ENCODE measurements at regions not wholly inside any gene's neighbourhood (a gene's known extent, or its start where the extent isn't known, plus 50 kb on each side); places are given as distances from the start of the nearest gene placed in this dataset.

GRCh38 chr2:122884889-122885288 lies 1129.4 kb downstream of the TSN start:
- no peak for DNase-seq (ENCODE audit: low read depth in 1 of 2, low spot score in 1 of 2)
- Histone ChIP-seq H3K9me3 (ENCODE audit: low read depth) (no peaks in the 10 kb centered on the region), H3K4me3 (no peak overlapping the region), H3K27ac (no peak overlapping the region), H3K27me3 (no peaks in the 10 kb centered on the region), H3K36me3 (no peaks in the 10 kb centered on the region), H3K4me1 (ENCODE audit: low read depth) (no peaks in the 10 kb centered on the region)
- no peak for TF ChIP-seq CTCF (IDR thresholded peaks at IDR 0.05; ENCODE audit: low read depth, low read length)

- DNase-seq (ENCODE audit: low read depth in 1 of 2, low spot score in 1 of 2) = no peak
- no peak overlapping the region for H3K27ac ChIP-seq
- H3K27me3 ChIP-seq = no peaks in the 10 kb centered on the region
- TF ChIP-seq CTCF (IDR thresholded peaks at IDR 0.05; ENCODE audit: low read depth, low read length) = no peak
- H3K36me3 ChIP-seq = no peaks in the 10 kb centered on the region
- H3K9me3 ChIP-seq (ENCODE audit: low read depth) = no peaks in the 10 kb centered on the region
- H3K4me3 ChIP-seq = no peak overlapping the region
- H3K4me1 ChIP-seq (ENCODE audit: low read depth) = no peaks in the 10 kb centered on the region
These were observed 1130.0 kb downstream of the TSN start for GRCh38 chr2:122885436-122885835.

- Histone ChIP-seq H3K36me3 (no peaks in the 10 kb centered on the region), H3K4me1 (ENCODE audit: low read depth) (no peaks in the 10 kb centered on the region), H3K27me3 (no peaks in the 10 kb centered on the region), H3K4me3 (no peak overlapping the region), H3K9me3 (ENCODE audit: low read depth) (no peaks in the 10 kb centered on the region), H3K27ac (no peak overlapping the region)
- peak; percentile 20 to 32 for DNase-seq (ENCODE audit: low read depth in 1 of 2, low spot score in 1 of 2)
- no peak for TF ChIP-seq CTCF (IDR thresholded peaks at IDR 0.05; ENCODE audit: low read depth, low read length)
These were observed 1131.2 kb downstream of the TSN start for GRCh38 chr2:122886479-122887145.

- H3K27me3 ChIP-seq = no peaks in the 10 kb centered on the region
- no peaks in the 10 kb centered on the region for H3K36me3 ChIP-seq
- H3K4me1 ChIP-seq (ENCODE audit: low read depth) = peaks cover 9% of the 10 kb centered on the region
- no peaks in the 10 kb centered on the region for H3K9me3 ChIP-seq (ENCODE audit: low read depth)
- no peak for DNase-seq (ENCODE audit: low read depth in 1 of 2, low spot score in 1 of 2)
- no peak for TF ChIP-seq CTCF (IDR thresholded peaks at IDR 0.05; ENCODE audit: low read depth, low read length)
- no peak overlapping the region for H3K4me3 ChIP-seq
- H3K27ac ChIP-seq = no peak overlapping the region
These were observed 1125.5 kb upstream of the CNTNAP5 start for GRCh38 chr2:122899614-122900013.

GRCh38 chr2:122905431-122905830 lies 1119.7 kb upstream of the CNTNAP5 start:
- H3K4me3 ChIP-seq = no peak overlapping the region
- no peaks in the 10 kb centered on the region for H3K9me3 ChIP-seq (ENCODE audit: low read depth)
- H3K36me3 ChIP-seq = no peaks in the 10 kb centered on the region
- peak in 1 of 2 donors; percentile 33 for DNase-seq (ENCODE audit: low read depth in 1 of 2, low spot score in 1 of 2)
- H3K27me3 ChIP-seq = no peaks in the 10 kb centered on the region
- no peak overlapping the region for H3K27ac ChIP-seq
- H3K4me1 ChIP-seq (ENCODE audit: low read depth) = peaks cover 9% of the 10 kb centered on the region
- TF ChIP-seq CTCF (IDR thresholded peaks at IDR 0.05; ENCODE audit: low read depth, low read length) = no peak
